WTC11 (cell line): ENCODE measurements at regions not wholly inside any gene's neighbourhood (a gene's known extent, or its start where the extent isn't known, plus 50 kb on each side); places are given as distances from the start of the nearest gene placed in this dataset.

Source experiments
- CBFB ChIP-seq: sonication (generic); formaldehyde crosslinking; IDR thresholded peaks from 2 replicates; pipeline ENCODE4 v1.8.1; 2022; ENCODE audit warnings: mild to moderate bottlenecking, low read depth, missing genetic modification reagents
- CREB1 ChIP-seq: sonication (generic); formaldehyde crosslinking; IDR thresholded peaks from 2 replicates; pipeline ENCODE4 v1.8.0; 2023; ENCODE audit warnings: mild to moderate bottlenecking, missing genetic modification reagents
- CREM ChIP-seq: sonication (generic); formaldehyde crosslinking; IDR thresholded peaks from 2 replicates; pipeline ENCODE4 v1.8.1; 2022; ENCODE audit warnings: mild to moderate bottlenecking, missing genetic modification reagents, moderate library complexity
- IRF1 ChIP-seq: sonication (generic); formaldehyde crosslinking; IDR thresholded peaks from 2 replicates; pipeline ENCODE4 v1.8.0; 2023; ENCODE audit warnings: missing genetic modification reagents
- IRF2 ChIP-seq: sonication (generic); formaldehyde crosslinking; IDR thresholded peaks from 2 replicates; pipeline ENCODE4 v1.8.0; 2022; ENCODE audit warnings: low read depth, missing genetic modification reagents, borderline replicate concordance
- KAT7 ChIP-seq: sonication (generic); formaldehyde crosslinking; IDR thresholded peaks from 2 replicates; pipeline ENCODE4 v1.8.1; 2023; ENCODE audit warnings: missing genetic modification reagents, mild to moderate bottlenecking, borderline replicate concordance
- NFYB ChIP-seq: sonication (generic); formaldehyde crosslinking; conservative IDR thresholded peaks from 2 replicates; pipeline ENCODE4 v1.8.0; 2022; ENCODE audit warnings: low read depth, missing genetic modification reagents
- ZBTB21 ChIP-seq: sonication (generic); formaldehyde crosslinking; IDR thresholded peaks from 2 replicates; pipeline ENCODE4 v1.8.1; 2023; ENCODE audit warnings: mild to moderate bottlenecking, missing genetic modification reagents, borderline replicate concordance
- ZNF219 ChIP-seq: sonication (generic); formaldehyde crosslinking; IDR thresholded peaks from 2 replicates; pipeline ENCODE4 v1.8.0; 2023; ENCODE audit warnings: missing genetic modification reagents, mild to moderate bottlenecking, borderline replicate concordance
- TF ChIP-seq, protein P1 (sequence below): fragments of 200-600 bp; IDR thresholded peaks from 2 replicates; pipeline ENCODE4 v1.8.0; 2022; ENCODE audit warnings: antibody characterized with exemption
- TF ChIP-seq, protein P2 (sequence below): sonication (generic); formaldehyde crosslinking; IDR thresholded peaks from 2 replicates; pipeline ENCODE4 v1.8.1; 2023; ENCODE audit warnings: mild to moderate bottlenecking, missing genetic modification reagents, moderate library complexity

DNA sequence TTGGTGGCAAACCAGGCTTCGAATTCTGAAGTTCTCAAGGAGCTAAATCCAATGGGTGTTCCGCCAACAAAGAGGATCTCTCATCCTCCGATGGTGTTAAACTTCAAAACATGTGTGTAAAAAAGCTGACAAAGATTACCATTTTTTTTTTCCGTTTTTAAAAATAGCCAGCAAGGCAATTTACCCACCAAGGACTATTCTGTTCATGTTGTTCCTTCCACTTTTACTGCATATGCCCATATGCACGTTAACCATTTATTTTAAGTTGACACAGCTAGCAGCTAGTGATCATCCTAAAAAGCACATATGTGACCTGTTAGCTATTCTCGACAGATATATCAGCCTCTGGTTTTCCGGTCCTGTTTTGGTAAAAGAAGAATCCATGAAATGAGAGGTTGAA lies 326.7 kb downstream of the PLK2 start:
- no peak for TF ChIP-seq CBFB (CRISPR knock-in tag)
- TF ChIP-seq, protein P1, sequence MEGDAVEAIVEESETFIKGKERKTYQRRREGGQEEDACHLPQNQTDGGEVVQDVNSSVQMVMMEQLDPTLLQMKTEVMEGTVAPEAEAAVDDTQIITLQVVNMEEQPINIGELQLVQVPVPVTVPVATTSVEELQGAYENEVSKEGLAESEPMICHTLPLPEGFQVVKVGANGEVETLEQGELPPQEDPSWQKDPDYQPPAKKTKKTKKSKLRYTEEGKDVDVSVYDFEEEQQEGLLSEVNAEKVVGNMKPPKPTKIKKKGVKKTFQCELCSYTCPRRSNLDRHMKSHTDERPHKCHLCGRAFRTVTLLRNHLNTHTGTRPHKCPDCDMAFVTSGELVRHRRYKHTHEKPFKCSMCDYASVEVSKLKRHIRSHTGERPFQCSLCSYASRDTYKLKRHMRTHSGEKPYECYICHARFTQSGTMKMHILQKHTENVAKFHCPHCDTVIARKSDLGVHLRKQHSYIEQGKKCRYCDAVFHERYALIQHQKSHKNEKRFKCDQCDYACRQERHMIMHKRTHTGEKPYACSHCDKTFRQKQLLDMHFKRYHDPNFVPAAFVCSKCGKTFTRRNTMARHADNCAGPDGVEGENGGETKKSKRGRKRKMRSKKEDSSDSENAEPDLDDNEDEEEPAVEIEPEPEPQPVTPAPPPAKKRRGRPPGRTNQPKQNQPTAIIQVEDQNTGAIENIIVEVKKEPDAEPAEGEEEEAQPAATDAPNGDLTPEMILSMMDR: no peak
- no peak for TF ChIP-seq ZNF219 (CRISPR knock-in tag)
- TF ChIP-seq IRF1 (CRISPR knock-in tag): no peak
- no peak for TF ChIP-seq NFYB (CRISPR knock-in tag)
- TF ChIP-seq CREB1 (CRISPR knock-in tag): no peak
- TF ChIP-seq, protein P2, sequence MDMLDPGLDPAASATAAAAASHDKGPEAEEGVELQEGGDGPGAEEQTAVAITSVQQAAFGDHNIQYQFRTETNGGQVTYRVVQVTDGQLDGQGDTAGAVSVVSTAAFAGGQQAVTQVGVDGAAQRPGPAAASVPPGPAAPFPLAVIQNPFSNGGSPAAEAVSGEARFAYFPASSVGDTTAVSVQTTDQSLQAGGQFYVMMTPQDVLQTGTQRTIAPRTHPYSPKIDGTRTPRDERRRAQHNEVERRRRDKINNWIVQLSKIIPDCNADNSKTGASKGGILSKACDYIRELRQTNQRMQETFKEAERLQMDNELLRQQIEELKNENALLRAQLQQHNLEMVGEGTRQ: no peak
- TF ChIP-seq CREM: no peak
- TF ChIP-seq ZBTB21 (CRISPR knock-in tag): no peak
- TF ChIP-seq KAT7 (CRISPR knock-in tag): no peak
- no peak for TF ChIP-seq IRF2 (CRISPR knock-in tag)
